DMS53 (cell line): ENCODE measurements at regions not wholly inside any gene's neighbourhood (a gene's known extent, or its start where the extent isn't known, plus 50 kb on each side); places are given as distances from the start of the nearest gene placed in this dataset.

Experiments used
- DNase-seq: peaks from one replicate; lab custom pipeline; 2025; lab: John Stamatoyannopoulos, UW

- no peak for DNase-seq
Measured at GRCh38 chr6:79305020-79305419, 70.5 kb upstream of the HMGN3 start.

- DNase-seq: no peak
Measured at GRCh38 chr6:79302341-79302740, 67.9 kb upstream of the HMGN3 start.

GRCh38 chr6:79301290-79301689 lies 66.8 kb upstream of the HMGN3 start:
- DNase-seq: peak; percentile 54

GRCh38 chr6:79296211-79296610 lies 61.7 kb upstream of the HMGN3 start:
- peak; percentile 8 for DNase-seq
